Ascending aorta (tissue), 2 donors: ENCODE measurements at regions not wholly inside any gene's neighbourhood (a gene's known extent, or its start where the extent isn't known, plus 50 kb on each side); places are given as distances from the start of the nearest gene placed in this dataset.

Source experiments
- DNase-seq, 2 donors: peaks; one replicate each; pipeline ENCODE4 v3.0.0-alpha.2; 2019; ENCODE audit warnings: low spot score in 2 of 2
- H3K27ac ChIP-seq, 2 donors: fragments of 200-600 bp; sonication (generic); one replicate each; pipeline ENCODE4 v1.5.1; 2016 to 2017; ENCODE audit warnings: mild to moderate bottlenecking in 1 of 2
- H3K27me3 ChIP-seq: fragments of 200-600 bp; sonication (generic); one replicate; pipeline ENCODE4 v1.5.1; 2017
- H3K36me3 ChIP-seq, 2 donors: fragments of 200-600 bp; sonication (generic); one replicate each; pipeline ENCODE4 v1.5.1; 2016
- H3K4me1 ChIP-seq, 2 donors: fragments of 200-600 bp; sonication (generic); one replicate each; pipeline ENCODE4 v1.5.1; 2016 to 2017; ENCODE audit warnings: mild to moderate bottlenecking in 1 of 2
- H3K4me3 ChIP-seq, 2 donors: fragments of 200-600 bp; sonication (generic); one replicate each; pipeline ENCODE4 v1.5.1; 2016 to 2017; ENCODE audit warnings: mild to moderate bottlenecking in 1 of 2
- H3K9me3 ChIP-seq, 2 donors: fragments of 200-600 bp; sonication (generic); one replicate each; pipeline ENCODE4 v1.5.1; 2016
- intact Hi-C: fragments of 100-400 bp; cut with DNase I; formaldehyde crosslinking; loops from one replicate; pipeline ENCODE4 v1.15.1; 2023
- TF ChIP-seq, protein P1 (sequence below), 3 experiments: fragments of 200-600 bp in 2 of 3; fragments of 450-650 bp in 1 of 3; sonication (generic) in 2 of 3; IDR thresholded peaks; one replicate each; pipeline ENCODE4 v1.5.1; 2016 to 2019; ENCODE audit warnings: antibody characterized with exemption in 3 of 3, mild to moderate bottlenecking in 1 of 3, moderate library complexity in 1 of 3

DNA sequence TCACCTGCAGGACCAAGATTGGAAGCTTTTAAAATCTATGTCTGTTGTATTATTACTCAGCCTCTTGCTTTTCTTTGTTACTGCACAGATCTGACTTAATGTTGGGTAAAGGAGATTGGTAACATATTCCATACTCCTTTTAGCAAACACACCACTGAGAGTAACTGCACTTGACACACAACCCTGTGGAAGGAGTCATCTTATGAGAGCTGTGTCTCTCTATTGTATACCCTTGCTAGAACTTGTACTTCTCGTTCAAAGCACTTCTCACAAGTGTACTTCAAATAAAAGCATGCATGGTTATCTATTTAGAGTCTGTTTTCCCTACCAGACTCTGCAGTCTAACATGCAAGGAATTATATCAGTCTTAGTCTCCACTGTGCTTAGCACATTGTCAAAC is 813.4 kb downstream of the ADGRL2 start:
- Histone ChIP-seq H3K27ac (no peak overlapping the region), H3K27me3 (no peaks in the 10 kb centered on the region), H3K4me1 (no peaks in the 10 kb centered on the region), H3K4me3 (no peak overlapping the region), H3K9me3 (no peaks in the 10 kb centered on the region), H3K36me3 (no peaks in the 10 kb centered on the region)
- DNase-seq, result no peak
- TF ChIP-seq, protein P1, sequence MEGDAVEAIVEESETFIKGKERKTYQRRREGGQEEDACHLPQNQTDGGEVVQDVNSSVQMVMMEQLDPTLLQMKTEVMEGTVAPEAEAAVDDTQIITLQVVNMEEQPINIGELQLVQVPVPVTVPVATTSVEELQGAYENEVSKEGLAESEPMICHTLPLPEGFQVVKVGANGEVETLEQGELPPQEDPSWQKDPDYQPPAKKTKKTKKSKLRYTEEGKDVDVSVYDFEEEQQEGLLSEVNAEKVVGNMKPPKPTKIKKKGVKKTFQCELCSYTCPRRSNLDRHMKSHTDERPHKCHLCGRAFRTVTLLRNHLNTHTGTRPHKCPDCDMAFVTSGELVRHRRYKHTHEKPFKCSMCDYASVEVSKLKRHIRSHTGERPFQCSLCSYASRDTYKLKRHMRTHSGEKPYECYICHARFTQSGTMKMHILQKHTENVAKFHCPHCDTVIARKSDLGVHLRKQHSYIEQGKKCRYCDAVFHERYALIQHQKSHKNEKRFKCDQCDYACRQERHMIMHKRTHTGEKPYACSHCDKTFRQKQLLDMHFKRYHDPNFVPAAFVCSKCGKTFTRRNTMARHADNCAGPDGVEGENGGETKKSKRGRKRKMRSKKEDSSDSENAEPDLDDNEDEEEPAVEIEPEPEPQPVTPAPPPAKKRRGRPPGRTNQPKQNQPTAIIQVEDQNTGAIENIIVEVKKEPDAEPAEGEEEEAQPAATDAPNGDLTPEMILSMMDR (IDR thresholded peaks at IDR 0.05), result no peak
- intact Hi-C loops, result no loop called here

DNA sequence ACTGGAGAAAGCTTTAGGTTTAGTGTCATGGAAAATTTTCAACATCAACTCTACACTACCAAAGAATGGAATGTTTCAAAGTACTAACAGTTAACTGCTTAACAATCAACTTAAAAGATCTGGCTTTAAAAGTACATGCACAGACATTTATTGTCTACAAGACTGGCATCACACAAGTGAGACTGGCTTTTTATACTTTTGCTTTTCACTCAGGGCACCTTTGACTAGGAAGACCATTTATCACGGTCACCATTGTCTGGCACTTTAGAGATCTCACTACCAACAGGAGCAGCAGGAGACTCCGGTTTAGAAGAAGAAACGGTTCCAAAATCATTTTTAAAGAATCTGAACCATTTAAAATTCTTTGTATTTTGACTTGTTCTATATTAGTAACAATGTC is 812.3 kb downstream of the ADGRL2 start:
- Histone ChIP-seq H3K27me3 (no peaks in the 10 kb centered on the region), H3K9me3 (no peaks in the 10 kb centered on the region), H3K36me3 (no peaks in the 10 kb centered on the region), H3K4me3 (no peak overlapping the region), H3K27ac (no peak overlapping the region), H3K4me1 (no peaks in the 10 kb centered on the region)
- TF ChIP-seq, protein P1 (IDR thresholded peaks at IDR 0.05), result no peak
- intact Hi-C loops, result no loop called here
- DNase-seq, result no peak

DNA sequence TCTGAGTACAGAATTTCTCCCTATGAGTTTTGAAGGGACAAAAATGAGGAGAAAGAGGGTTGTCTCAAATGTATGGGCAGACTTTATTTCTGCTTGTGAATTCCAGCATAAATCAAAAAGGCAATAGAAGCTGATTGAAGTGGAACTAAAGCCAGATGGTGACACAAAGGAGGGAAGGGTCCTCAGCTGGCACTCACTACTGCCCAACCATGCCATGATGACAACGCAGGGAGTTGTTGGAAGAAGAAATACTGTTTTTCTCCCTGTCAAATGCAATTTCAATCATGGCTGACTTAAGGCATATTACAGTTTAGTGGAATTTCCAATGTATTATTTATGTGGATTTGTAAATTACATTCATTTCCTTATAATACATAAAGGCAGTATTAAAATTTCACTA is 805.8 kb downstream of the ADGRL2 start:
- no peaks in the 10 kb centered on the region for H3K36me3 ChIP-seq
- no peak for DNase-seq
- TF ChIP-seq, protein P1 (IDR thresholded peaks at IDR 0.05), result no peak
- H3K9me3 ChIP-seq, result no peaks in the 10 kb centered on the region
- no peak overlapping the region for H3K4me3 ChIP-seq
- intact Hi-C loops, result no loop called here
- no peak overlapping the region for H3K27ac ChIP-seq
- no peaks in the 10 kb centered on the region for H3K4me1 ChIP-seq
- H3K27me3 ChIP-seq, result no peaks in the 10 kb centered on the region

DNA sequence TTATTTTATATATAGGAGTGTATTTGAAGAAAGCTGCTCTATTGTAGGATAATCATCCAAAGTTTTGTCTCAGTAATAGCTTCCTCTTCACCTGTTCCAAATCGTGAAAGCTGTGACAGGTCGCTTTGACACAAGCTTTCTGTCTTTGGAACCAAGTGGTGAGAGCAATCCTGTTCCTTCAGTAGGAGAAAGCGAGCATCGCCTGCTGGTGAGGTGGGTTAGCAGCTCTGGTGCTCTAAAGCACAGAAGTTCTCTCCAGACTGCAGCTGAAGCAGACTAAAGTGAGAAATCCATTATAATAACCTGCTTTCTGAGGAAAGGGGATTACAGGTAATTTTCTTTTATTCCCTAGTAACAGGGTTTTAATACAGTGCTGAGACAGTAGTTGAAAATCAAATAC is 803.8 kb downstream of the ADGRL2 start:
- TF ChIP-seq, protein P1 (IDR thresholded peaks at IDR 0.05), result no peak
- no peaks in the 10 kb centered on the region for H3K9me3 ChIP-seq
- no peaks in the 10 kb centered on the region for H3K36me3 ChIP-seq
- H3K4me1 ChIP-seq, result no peaks in the 10 kb centered on the region
- H3K27me3 ChIP-seq, result no peaks in the 10 kb centered on the region
- DNase-seq, result no peak
- H3K27ac ChIP-seq, result no peak overlapping the region
- H3K4me3 ChIP-seq, result no peak overlapping the region
- intact Hi-C loops, result no loop called here

DNA sequence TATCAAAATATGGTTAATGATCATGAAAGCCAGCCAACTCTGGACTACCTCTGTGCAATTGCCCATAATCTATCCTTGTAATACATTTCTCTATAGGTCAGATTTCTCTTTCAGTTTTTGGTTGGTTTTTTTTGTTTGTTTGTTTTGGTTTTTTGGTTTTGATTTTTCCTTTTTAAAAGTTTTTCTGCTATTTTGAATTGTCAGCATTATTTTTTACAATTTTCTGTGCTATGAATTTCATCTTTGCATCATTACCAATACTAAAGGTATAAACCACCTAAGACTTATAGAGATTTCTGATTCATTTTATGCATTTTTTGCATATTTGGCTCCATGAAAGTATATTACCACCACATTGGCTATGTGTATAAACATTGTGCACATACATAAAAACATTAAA is 799.6 kb downstream of the ADGRL2 start:
- TF ChIP-seq, protein P1 (IDR thresholded peaks at IDR 0.05), result no peak
- intact Hi-C loops, result no loop called here
- peaks cover 0 to 6% of the 10 kb centered on the region in 2 donors for H3K4me1 ChIP-seq

DNA sequence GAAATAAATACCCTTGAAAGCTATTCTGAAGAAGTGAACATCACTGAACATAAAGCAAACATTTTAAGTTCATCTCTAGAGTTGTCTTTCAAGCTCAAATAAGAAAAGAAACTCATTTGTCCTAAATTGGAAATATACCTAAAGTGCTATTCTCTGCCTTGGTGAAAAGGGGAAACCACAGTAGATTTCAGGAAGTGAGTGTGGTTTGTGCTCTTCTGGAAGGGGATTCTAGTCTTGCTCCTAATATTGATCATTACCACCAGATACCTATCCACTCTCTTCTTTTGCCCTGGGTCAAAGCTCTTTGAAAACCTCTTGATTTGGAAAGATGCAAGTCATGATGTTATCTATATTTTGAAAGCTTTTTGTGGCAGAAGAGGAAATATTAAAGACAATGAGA is 798.1 kb downstream of the ADGRL2 start:
- Histone ChIP-seq H3K4me3 (no peak overlapping the region), H3K27me3 (no peaks in the 10 kb centered on the region), H3K36me3 (no peaks in the 10 kb centered on the region), H3K4me1 (peaks cover 0 to 6% of the 10 kb centered on the region in 2 donors), H3K9me3 (no peaks in the 10 kb centered on the region), H3K27ac (no peak overlapping the region)
- TF ChIP-seq, protein P1 (IDR thresholded peaks at IDR 0.05), result no peak
- DNase-seq, result no peak
- intact Hi-C loops, result no loop called here

More for the DNA sequence above, 799.6 kb downstream of the ADGRL2 start:
- no peaks in the 10 kb centered on the region for H3K27me3 ChIP-seq
- no peak overlapping the region for H3K27ac ChIP-seq
- no peak overlapping the region for H3K4me3 ChIP-seq
- H3K9me3 ChIP-seq, result no peaks in the 10 kb centered on the region
- H3K36me3 ChIP-seq, result no peaks in the 10 kb centered on the region
- DNase-seq, result no peak
